ENCODE measurements at regions not wholly inside any gene's neighbourhood (a gene's known extent, or its start where the extent isn't known, plus 50 kb on each side); places are given as distances from the start of the nearest gene placed in this dataset.

GRCh38 chr6:103277936-103278335, 1581.8 kb downstream of the HACE1 start:
- TF ChIP-seq POLR2A (IDR thresholded peaks at IDR 0.05; ENCODE audit: low read length) = no peak
- TF ChIP-seq GATA1 (IDR thresholded peaks at IDR 0.05; ENCODE audit: low read depth, low read length) = no peak
